ENCODE measurements at regions not wholly inside any gene's neighbourhood (a gene's known extent, or its start where the extent isn't known, plus 50 kb on each side); places are given as distances from the start of the nearest gene placed in this dataset.

- H3K27ac ChIP-seq (ENCODE audit: insufficient read depth, low read length): no peak overlapping the region
- POLR2A ChIA-PET (ENCODE audit: unreplicated experiment): no interaction called here
- no peak overlapping the region for H2AK5ac ChIP-seq (ENCODE audit: low read depth, low read length)
- H4K8ac ChIP-seq (ENCODE audit: low read depth in 2 of 2, low read length in 2 of 2): no peak overlapping the region
- no peak overlapping the region for H2BK120ac ChIP-seq (ENCODE audit: low read depth, low read length)
- H3K9me3 ChIP-seq (ENCODE audit: control insufficient read depth, insufficient read depth, low read length): 0 out of 2 replicates have a peak, but pooled peaks cover 2% of the 10 kb centered on the region
- ATAC-seq (ENCODE audit: low read depth) (no peak), DNase-seq (no peak)
- H3K56ac ChIP-seq (ENCODE audit: extremely low read depth, insufficient read depth, low read length): no peak overlapping the region
- H4K91ac ChIP-seq (ENCODE audit: insufficient read depth, low read depth, low read length): no peak overlapping the region
- H4K20me1 ChIP-seq (ENCODE audit: insufficient read depth, low read length): no peaks in the 10 kb centered on the region
- no peak overlapping the region for H2BK5ac ChIP-seq (ENCODE audit: low read depth, low read length, poor library complexity, severe bottlenecking)
- H3K36me3 ChIP-seq (ENCODE audit: control insufficient read depth, insufficient read depth, low read length): no peaks in the 10 kb centered on the region
- intact Hi-C loops (cut with micrococcal nuclease): no loop called here
- H3K14ac ChIP-seq (replicated peaks; ENCODE audit: low read depth, low read length): no peak overlapping the region
- H2BK15ac ChIP-seq (ENCODE audit: low read depth, low read length): no peak overlapping the region
- H4K5ac ChIP-seq (ENCODE audit: low read depth, low read length): no peak overlapping the region
- no peak overlapping the region for H3K18ac ChIP-seq (ENCODE audit: low read depth, low read length)
- no peak overlapping the region for H3K4me2 ChIP-seq (ENCODE audit: low read depth, low read length)
- no peak overlapping the region for H3K23ac ChIP-seq (ENCODE audit: low read depth, low read length)
- BruUV-seq (replicated peaks): no TSS peak
- H3K79me1 ChIP-seq (ENCODE audit: low read depth in 1 of 2, low read length in 2 of 2): no peaks in the 10 kb centered on the region
- no peak overlapping the region for H3K4ac ChIP-seq (ENCODE audit: low read depth, low read length)
- no peak overlapping the region for H2AFZ ChIP-seq (replicated peaks; ENCODE audit: low read length, poor library complexity)
- H2AK9ac ChIP-seq (replicated peaks; ENCODE audit: low read depth, low read length, poor library complexity): no peak overlapping the region
- WGBS, 2 experiments (ENCODE audit: extremely low coverage in 2 of 2, insufficient read length in 1 of 2): 65% methylated on average over 3 of the region's 4 CpGs; no CpG with 5 or more reads in 1 of the 2 experiments
- dilution Hi-C loops (cut with HindIII; ENCODE audit: low sequenced_read_pairs, unreplicated experiment): no loop called here
- H3K9ac ChIP-seq (ENCODE audit: low read depth, low read length): no peak overlapping the region
- no peak overlapping the region for H2BK20ac ChIP-seq (ENCODE audit: low read depth, low read length)
- no peak overlapping the region for H3K4me3 ChIP-seq (ENCODE audit: insufficient read depth, low read depth, low read length)
- in situ Hi-C loops (cut with MboI; ENCODE audit: low sequenced_read_pairs): no loop called here
- TF ChIP-seq MXI1 (IDR thresholded peaks at IDR 0.05; ENCODE audit: borderline replicate concordance, low read depth, low read length): no peak
- no peak for TF ChIP-seq NFE2L2 (IDR thresholded peaks at IDR 0.05; ENCODE audit: low read depth, low read length)
- TF ChIP-seq MAZ (IDR thresholded peaks at IDR 0.05; ENCODE audit: borderline replicate concordance, low read depth, low read length): no peak
- TF ChIP-seq SMC3 (IDR thresholded peaks at IDR 0.05; ENCODE audit: low read depth, low read length): no peak
- no peak for TF ChIP-seq RAD21 (IDR thresholded peaks at IDR 0.05; ENCODE audit: low read length)
- H3K4me1 ChIP-seq (ENCODE audit: control insufficient read depth, insufficient read depth, low read length): no peaks in the 10 kb centered on the region
- CTCF ChIA-PET: no interaction called here
- peaks cover 3% of the 10 kb centered on the region; the same call in 1 of the 2 replicates for H3K27me3 ChIP-seq (ENCODE audit: control insufficient read depth, insufficient read depth, low read length)
- 0 out of 2 replicates have a peak, but pooled peaks cover 3% of the 10 kb centered on the region for H3K9me1 ChIP-seq (ENCODE audit: insufficient read depth, low read length)
These were observed 338.7 kb downstream of the IRS2 start for GRCh38 chr13:109447667-109448066.

All from IMR-90 (cell line).